22Rv1 (cell line): ENCODE measurements at regions not wholly inside any gene's neighbourhood (a gene's known extent, or its start where the extent isn't known, plus 50 kb on each side); places are given as distances from the start of the nearest gene placed in this dataset.

ENCODE experiments used
- H3K27ac ChIP-seq: fragments of 450-650 bp; 2 replicates; pipeline ENCODE4 v1.5.1; 2017
- ZFX ChIP-seq: fragments of 450-650 bp; IDR thresholded peaks from 2 replicates; pipeline ENCODE4 v1.6.1; 2017; ENCODE audit warnings: antibody characterized with exemption, borderline replicate concordance
- TF ChIP-seq, protein P1 (sequence below): fragments of 450-650 bp; IDR thresholded peaks from 2 replicates; pipeline ENCODE4 v1.5.1; 2017; ENCODE audit warnings: mild to moderate bottlenecking

DNA sequence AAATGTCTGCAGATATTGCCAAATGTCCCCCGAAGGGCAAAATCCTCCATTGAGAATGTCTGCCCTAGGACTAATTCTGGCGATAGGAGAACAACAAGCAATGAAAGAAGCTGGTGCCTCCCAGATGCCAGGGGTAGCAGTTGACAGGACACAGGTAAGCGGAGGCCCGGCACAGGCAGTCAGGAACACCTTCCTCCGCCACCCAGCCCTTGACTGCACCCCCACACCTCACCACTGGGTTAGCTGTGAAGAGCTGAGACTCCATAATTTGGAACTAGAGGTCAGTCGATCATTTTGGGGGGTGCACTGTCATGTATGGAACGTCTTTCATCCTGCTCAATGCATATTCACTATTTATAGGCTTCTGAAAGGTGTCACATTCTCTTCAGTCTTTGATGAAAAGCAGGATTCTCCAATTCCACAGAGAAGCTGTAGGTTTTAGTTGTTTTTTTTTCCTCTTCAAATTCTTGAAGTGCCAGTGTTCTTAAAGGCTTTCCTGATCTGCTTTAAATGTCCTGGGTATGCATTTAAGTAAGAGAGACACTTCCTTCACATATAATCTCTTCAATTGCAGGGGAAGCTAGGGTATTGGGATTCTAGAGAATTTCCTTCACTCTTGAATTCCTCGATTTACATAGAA is 111.6 kb upstream of the ZFP42 start:
- TF ChIP-seq, protein P1, sequence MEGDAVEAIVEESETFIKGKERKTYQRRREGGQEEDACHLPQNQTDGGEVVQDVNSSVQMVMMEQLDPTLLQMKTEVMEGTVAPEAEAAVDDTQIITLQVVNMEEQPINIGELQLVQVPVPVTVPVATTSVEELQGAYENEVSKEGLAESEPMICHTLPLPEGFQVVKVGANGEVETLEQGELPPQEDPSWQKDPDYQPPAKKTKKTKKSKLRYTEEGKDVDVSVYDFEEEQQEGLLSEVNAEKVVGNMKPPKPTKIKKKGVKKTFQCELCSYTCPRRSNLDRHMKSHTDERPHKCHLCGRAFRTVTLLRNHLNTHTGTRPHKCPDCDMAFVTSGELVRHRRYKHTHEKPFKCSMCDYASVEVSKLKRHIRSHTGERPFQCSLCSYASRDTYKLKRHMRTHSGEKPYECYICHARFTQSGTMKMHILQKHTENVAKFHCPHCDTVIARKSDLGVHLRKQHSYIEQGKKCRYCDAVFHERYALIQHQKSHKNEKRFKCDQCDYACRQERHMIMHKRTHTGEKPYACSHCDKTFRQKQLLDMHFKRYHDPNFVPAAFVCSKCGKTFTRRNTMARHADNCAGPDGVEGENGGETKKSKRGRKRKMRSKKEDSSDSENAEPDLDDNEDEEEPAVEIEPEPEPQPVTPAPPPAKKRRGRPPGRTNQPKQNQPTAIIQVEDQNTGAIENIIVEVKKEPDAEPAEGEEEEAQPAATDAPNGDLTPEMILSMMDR: no peak
- TF ChIP-seq ZFX: no peak
- H3K27ac ChIP-seq: no peak overlapping the region

DNA sequence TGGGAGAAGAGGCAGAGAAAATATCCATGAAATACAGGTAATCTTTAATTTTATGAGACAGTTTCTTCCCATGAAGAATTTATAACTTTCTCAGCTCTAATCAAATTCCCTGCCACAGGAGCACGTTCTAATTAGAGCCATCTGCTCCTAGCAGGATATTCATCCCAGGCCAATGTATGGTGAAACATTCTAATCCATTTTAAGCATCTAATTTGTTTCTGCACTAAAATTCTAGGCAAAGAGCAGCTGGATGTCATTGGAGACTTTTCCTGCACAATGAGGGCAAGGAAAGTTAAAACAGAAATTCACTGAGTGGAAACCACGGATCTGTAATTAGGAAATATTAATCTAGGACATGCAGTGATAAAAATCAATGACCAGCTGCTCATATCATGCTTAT is 107.7 kb upstream of the ZFP42 start:
- no peak overlapping the region for H3K27ac ChIP-seq
- TF ChIP-seq, protein P1: no peak
- no peak for TF ChIP-seq ZFX

DNA sequence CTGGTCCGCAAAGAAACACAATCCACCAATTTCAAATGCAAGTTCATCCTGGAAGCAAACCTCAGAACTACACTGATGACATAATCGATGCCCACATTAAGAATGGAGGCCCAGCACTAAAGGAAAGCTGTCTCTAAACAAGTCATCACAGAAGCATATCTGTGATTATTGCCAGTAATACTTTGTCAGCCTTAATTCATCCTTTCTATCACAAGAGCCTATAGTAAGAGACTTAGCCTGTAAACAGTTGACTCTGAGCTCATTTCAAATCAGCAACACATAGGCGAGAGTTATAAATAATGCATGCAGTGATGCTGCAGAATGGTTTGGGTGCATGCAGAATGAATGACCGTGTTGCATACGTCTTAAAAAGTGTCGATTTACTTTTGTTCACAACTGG is 105.9 kb upstream of the ZFP42 start:
- no peak overlapping the region for H3K27ac ChIP-seq
- no peak for TF ChIP-seq ZFX
- TF ChIP-seq, protein P1: no peak

DNA sequence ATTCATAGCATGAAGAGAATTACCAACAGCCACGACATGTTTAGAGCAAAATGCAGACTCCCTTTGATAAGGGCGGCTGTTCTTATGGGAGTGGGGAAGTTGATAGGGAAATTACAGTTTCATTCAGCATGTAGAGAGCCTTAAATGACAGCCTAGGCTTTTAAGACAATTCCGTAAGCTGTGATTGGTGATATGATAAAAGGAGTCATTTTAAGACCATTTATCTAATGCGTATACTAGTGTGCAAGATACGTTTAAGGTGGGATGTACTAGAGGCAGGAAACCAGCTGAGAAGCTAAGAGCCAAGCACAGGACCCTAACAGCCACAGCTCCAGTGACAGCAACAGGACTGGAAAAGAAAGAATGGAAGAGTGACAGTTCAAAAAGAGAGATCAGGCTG is 102.2 kb upstream of the ZFP42 start:
- H3K27ac ChIP-seq: no peak overlapping the region
- TF ChIP-seq ZFX: no peak
- TF ChIP-seq, protein P1: no peak

- H3K27ac ChIP-seq: no peak overlapping the region
- TF ChIP-seq ZFX: no peak
- TF ChIP-seq, protein P1: no peak
These were observed 92.5 kb upstream of the ZFP42 start for GRCh38 chr4:187903106-187903505.

- TF ChIP-seq, protein P1: no peak
- no peak for TF ChIP-seq ZFX
- H3K27ac ChIP-seq: no peak overlapping the region
These were observed 91.9 kb upstream of the ZFP42 start for GRCh38 chr4:187903700-187904099.

GRCh38 chr4:187908079-187908561 is 87.5 kb upstream of the ZFP42 start:
- no peak for TF ChIP-seq ZFX
- TF ChIP-seq, protein P1: no peak

More at GRCh38 chr4:187908079-187908561, 87.5 kb upstream of the ZFP42 start:
- no peak overlapping the region for H3K27ac ChIP-seq
